A673 (cell line): ENCODE measurements at regions not wholly inside any gene's neighbourhood (a gene's known extent, or its start where the extent isn't known, plus 50 kb on each side); places are given as distances from the start of the nearest gene placed in this dataset.

Source experiments
- CTCF ChIP-seq: fragments of 300-800, 200-600 bp; sonication (generic); conservative IDR thresholded peaks from 2 replicates; pipeline ENCODE4 v1.5.1; 2017; ENCODE audit warnings: low read depth, mild to moderate bottlenecking, antibody characterized with exemption, low read length, moderate library complexity, mixed read lengths
- EZH2 ChIP-seq: fragments of 200-600 bp; sonication (generic); IDR thresholded peaks from 2 replicates; pipeline ENCODE4 v1.6.1; 2017; ENCODE audit warnings: borderline replicate concordance, low read depth, mild to moderate bottlenecking, mixed read lengths, antibody characterized with exemption, low read length; ENCODE audit not compliant: poor library complexity, severe bottlenecking

DNA sequence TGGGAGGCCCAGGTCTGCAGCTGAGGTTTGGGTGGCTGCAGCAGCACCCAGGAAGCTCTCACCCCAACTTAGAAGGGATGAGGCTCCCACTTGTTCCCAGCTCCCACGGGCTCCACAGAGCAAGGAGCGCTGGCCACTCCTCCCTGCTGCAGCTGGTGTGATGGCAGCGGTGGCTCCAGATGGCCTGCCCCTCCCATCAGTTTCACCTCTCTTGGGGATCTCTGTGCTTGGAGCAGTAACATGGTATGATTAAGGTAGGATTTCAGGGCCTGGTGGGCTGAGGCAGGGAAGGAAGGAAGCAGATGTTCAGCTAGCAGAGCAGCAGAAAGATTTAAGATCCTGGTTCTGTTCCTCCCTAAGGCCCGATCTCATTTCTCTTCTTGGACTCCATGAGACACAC lies 66.8 kb upstream of the KIF5B start:
- TF ChIP-seq CTCF: no peak
- no peak for TF ChIP-seq EZH2
